ENCODE measurements at regions not wholly inside any gene's neighbourhood (a gene's known extent, or its start where the extent isn't known, plus 50 kb on each side); places are given as distances from the start of the nearest gene placed in this dataset.

DNA sequence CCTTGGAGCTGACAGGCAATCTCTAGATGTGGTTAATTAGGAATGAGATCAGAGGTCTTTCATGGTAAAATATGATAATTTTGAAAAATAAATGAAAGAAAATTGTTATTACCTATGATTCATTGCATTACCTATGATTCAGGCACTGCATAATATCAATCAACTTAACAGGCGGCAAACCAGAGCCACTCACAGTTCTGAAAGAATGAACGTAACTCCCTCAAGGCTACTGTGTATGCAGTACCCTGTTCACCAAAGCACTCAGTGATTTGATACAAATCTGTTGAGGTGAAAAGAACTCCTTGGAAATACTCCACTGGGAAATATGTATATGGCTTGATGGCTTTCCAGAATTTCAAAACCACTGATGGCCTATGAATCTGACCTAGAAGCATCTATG, 398.9 kb downstream of the ACTL7B start:
- TF ChIP-seq CTCF (IDR thresholded peaks at IDR 0.05) (no peak), POLR2A (IDR thresholded peaks at IDR 0.05; ENCODE audit: low read depth) (no peak), POLR2AphosphoS5 (IDR thresholded peaks at IDR 0.05) (no peak), EP300 (IDR thresholded peaks at IDR 0.05) (no peak)
